Germinal center (tissue), 1 donor: ENCODE measurements at regions not wholly inside any gene's neighbourhood (a gene's known extent, or its start where the extent isn't known, plus 50 kb on each side); places are given as distances from the start of the nearest gene placed in this dataset.
"Not testable (repeated sequence)": the region's sequence is repeated elsewhere in the genome, so short reads cannot be mapped to it uniquely, and the experiment has no call there.

ENCODE experiments used
- DNase-seq: peaks from one replicate; pipeline ENCODE4 v3.0.0; 2012; ENCODE audit warnings: mixed read lengths, low spot score

- no peak for DNase-seq
Observed at GRCh38 chr12:114501474-114501807, 95.5 kb upstream of the TBX5 start.

GRCh38 chr12:114500775-114501473, 95.0 kb upstream of the TBX5 start:
- no peak for DNase-seq

DNA sequence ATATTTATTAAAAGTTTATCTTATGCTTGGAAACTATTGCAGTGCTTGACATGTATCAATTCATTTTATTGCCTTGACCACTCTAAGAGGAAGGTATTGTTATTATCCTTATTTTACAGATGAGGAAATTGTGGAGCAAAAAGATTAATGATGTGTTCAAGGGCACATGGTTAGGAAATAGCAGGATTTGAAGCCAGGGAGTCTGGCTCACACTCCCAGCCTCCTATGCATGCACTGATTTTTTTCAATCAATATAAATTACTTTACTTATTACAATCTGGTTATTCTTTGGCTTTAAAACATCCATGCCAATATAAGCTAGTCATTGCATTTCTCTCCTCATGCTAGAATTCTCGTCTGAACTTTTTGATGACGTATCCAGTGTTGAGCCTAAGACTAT, 94.2 kb upstream of the TBX5 start:
- DNase-seq = no peak

GRCh38 chr12:114499338-114499737, 93.4 kb upstream of the TBX5 start:
- no peak for DNase-seq

DNA sequence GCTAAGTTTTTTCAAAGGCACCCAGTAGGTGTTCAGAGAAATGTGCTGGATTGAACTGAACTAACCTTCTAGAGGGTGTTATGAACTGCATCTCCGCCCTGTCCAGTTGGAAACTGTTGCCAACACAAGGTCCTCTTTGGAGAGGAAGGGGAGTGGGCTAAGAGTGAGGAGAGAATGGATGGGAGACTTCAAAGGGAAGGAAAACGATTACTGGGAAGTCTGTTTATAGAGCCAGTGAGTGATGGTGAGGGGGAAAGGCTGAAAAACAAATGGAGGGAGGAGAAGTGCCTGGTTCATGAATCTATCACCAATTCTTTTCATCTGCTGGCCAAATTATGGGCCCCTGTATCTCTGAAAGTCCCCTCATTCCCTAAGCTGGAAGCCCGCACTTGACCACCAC, 86.0 kb upstream of the TBX5 start:
- DNase-seq = no peak

- DNase-seq = not testable (repeated sequence)
Observed at GRCh38 chr12:114484822-114485459, 79.0 kb upstream of the TBX5 start.

DNA sequence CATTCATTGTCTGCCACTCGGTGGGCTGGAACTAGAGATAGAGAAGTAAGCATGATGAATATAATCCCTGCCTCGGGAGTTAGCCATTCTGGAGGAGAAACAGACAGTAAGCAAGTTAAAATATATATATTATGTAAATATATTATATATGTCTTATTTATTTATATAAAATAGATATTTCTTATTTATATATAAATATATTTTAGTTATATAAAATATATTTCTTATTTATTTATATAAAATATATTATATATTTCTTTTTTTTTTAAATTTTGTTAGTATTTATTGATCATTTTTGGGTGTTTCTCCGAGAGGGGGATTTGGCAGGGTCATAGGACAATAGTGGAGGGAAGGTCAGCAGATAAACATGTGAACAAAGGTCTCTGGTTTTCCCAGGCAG, 78.1 kb upstream of the TBX5 start:
- no peak for DNase-seq

DNA sequence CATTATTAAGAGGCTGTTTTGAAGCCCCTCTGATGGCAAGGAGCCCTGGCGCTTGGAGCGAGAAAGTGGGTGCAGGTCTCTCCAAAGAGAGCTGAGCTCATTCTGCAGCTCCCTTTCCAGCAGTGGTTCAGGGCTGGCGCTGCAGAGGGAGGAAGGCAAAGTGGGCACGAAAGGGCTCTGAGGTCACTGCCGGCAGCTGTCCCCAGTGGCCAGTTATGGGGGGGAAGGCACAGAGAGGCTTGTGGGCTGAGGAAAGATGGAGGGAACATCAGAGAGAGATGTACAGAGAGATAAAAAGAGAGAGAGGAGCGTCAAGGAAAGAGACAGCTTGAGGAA, 75.2 kb upstream of the TBX5 start:
- no peak for DNase-seq

DNA sequence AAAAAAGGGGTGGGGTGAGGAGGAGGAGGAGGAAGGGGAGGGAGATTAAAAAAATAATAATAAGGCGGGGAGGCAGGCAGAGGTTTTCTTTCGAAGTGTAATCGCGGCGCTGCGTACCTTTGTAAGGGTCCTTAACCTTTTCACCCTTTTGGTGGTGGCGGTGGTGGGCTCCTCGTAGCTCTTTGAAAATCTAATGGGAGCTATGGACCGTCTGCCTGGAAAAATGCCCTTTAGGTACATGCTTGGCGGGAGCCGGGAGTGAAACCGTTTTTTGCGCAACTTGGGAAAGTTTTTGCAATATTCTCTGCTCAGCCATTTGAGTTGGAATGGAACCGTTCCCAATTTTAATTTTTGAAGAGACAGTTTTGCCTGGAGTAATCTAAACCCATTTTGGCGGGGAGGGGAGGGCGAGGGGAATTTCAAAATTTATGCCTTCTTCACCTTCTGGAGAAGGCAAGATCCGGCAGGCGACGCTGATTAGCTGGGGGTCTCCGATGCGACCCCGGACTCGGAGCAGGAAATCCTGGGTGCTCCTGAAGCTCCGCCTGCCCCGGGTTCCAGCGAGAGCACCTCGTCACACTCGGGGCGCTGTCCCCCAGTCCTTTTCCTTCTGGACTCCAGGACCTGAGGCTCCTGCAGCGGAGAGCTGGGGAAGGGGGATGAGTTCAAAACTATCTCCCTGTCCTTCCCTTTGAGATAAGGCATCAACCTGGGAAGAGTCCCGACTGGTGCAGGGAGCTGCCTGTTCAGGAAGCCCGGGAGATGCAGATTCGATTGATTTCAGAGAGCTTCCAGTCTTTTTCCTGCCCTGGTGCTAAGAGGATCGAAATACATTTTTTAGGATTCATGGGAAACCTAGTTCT, 74.6 kb upstream of the TBX5 start:
- DNase-seq = no peak

GRCh38 chr12:114479831-114480230, 73.9 kb upstream of the TBX5 start:
- no peak for DNase-seq

GRCh38 chr12:114478865-114479264, 72.9 kb upstream of the TBX5 start:
- DNase-seq = no peak

DNA sequence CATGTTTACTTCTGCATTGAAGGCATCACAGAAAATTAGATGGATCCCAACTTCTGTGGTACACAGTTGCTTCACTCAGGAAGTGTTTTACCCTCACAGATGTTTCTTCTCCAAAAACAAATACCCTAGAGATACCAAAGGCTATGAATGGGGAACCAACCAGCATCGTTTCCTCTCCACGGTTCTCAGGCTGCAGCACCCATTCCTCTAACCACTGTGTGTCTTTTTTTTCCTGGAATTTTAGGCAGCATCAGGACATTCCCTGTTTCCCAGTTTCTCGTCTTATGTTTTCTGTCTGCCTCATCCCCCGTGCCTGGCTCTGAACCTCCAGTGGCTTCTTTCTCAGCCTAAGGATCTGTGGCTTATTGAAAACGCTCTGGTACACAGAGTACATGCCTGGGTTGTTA, 72.0 kb upstream of the TBX5 start:
- no peak for DNase-seq

DNA sequence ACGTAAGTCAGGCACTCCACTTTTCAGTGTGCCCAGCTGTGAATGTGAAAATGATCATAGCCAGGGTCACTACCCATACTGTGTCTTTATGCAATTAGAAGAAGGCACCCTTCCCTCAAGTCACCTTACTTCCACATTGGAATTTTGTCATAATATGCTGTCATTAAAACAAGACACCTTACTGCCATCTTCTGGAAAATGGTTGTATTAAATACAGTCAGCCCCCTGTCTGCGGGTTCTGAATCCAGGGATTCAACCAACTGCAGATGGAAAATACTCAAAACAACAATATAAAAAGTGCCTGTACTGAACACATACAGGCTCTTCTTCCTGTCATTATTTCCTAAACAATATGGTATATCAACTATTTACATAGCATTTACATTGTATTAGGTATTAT, 70.2 kb upstream of the TBX5 start:
- DNase-seq = no peak

GRCh38 chr12:114473717-114474116, 67.8 kb upstream of the TBX5 start:
- DNase-seq = no peak

- no peak for DNase-seq
Observed at GRCh38 chr12:114473018-114473417, 67.1 kb upstream of the TBX5 start.

GRCh38 chr12:114457620-114458019, 51.7 kb upstream of the TBX5 start:
- no peak for DNase-seq
